Subcutaneous abdominal adipose tissue (tissue), 5 donors: ENCODE measurements at regions not wholly inside any gene's neighbourhood (a gene's known extent, or its start where the extent isn't known, plus 50 kb on each side); places are given as distances from the start of the nearest gene placed in this dataset.

Experiments used
- H3K27ac ChIP-seq: one replicate; pipeline ENCODE4 v1.7.0; 2013; ENCODE audit warnings: low read depth, mild to moderate bottlenecking, inconsistent platforms, low read length, moderate library complexity
- H3K27me3 ChIP-seq, 5 donors: one replicate each; pipeline ENCODE4 v1.7.0; 2013; ENCODE audit warnings: low read length in 5 of 5, inconsistent platforms in 1 of 5; ENCODE audit not compliant: control insufficient read depth in 5 of 5, insufficient read depth in 4 of 5
- H3K36me3 ChIP-seq, 5 donors: one replicate each; pipeline ENCODE4 v1.7.0; 2013; ENCODE audit warnings: low read length in 5 of 5; ENCODE audit not compliant: control insufficient read depth in 5 of 5, insufficient read depth in 5 of 5
- H3K4me1 ChIP-seq, 5 donors: one replicate each; pipeline ENCODE4 v1.7.0; 2013; ENCODE audit warnings: low read length in 5 of 5, mild to moderate bottlenecking in 3 of 5, moderate library complexity in 1 of 5; ENCODE audit not compliant: control insufficient read depth in 5 of 5, insufficient read depth in 5 of 5
- H3K4me3 ChIP-seq, 5 donors: one replicate each; pipeline ENCODE4 v1.7.0; 2013; ENCODE audit warnings: low read length in 5 of 5, low read depth in 1 of 5
- H3K9ac ChIP-seq, 5 donors: one replicate each; pipeline ENCODE4 v1.7.0; 2013; ENCODE audit warnings: low read length in 5 of 5, mild to moderate bottlenecking in 4 of 5, moderate library complexity in 3 of 5
- H3K9me3 ChIP-seq, 5 donors: one replicate each; pipeline ENCODE4 v1.7.0; 2013; ENCODE audit warnings: low read length in 5 of 5; ENCODE audit not compliant: control insufficient read depth in 5 of 5
- donor health status: healthy.
- donor health status: healthy.
- donor health status: healthy.
- donor health status: healthy.
- donor health status: healthy.

DNA sequence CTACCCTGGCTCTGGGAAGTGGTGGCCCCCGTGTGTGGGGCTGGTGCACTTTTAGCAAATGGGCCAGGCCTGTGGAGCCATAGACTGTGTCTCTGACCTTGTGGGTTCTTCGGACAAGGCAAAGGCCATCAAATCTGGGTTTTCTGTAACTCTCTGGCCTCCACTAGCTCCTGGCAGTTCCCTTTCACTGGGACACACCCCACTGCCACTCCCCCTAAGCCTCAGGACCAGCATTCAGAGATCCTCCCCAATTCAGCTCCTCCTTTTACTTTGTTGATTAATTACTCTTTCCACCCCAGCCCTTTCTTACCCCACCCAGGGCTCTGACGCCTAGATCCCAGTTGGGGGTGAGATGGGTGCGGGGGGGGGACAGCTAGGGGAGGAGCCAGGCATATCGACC lies 53.9 kb upstream of the IRX3 start:
- H3K36me3 ChIP-seq: no peaks in the 10 kb centered on the region
- no peak overlapping the region for H3K4me3 ChIP-seq
- H3K27me3 ChIP-seq: peaks cover 0 to 6% (median 5%) of the 10 kb centered on the region in 5 donors
- no peak overlapping the region for H3K9ac ChIP-seq
- H3K9me3 ChIP-seq: no peaks in the 10 kb centered on the region
- peaks cover 0 to 9% (median 0%) of the 10 kb centered on the region in 5 donors for H3K4me1 ChIP-seq
- H3K27ac ChIP-seq: no peak overlapping the region

- Histone ChIP-seq H3K27ac (no peak overlapping the region), H3K4me1 (no peaks in the 10 kb centered on the region), H3K9ac (no peak overlapping the region), H3K36me3 (no peaks in the 10 kb centered on the region), H3K9me3 (no peaks in the 10 kb centered on the region), H3K4me3 (no peak overlapping the region), H3K27me3 (peaks cover 0 to 6% (median 5%) of the 10 kb centered on the region in 5 donors)
Observed at GRCh38 chr16:54336631-54337204, 50.1 kb upstream of the IRX3 start.
